Ascending aorta (tissue), 2 donors: ENCODE measurements at regions not wholly inside any gene's neighbourhood (a gene's known extent, or its start where the extent isn't known, plus 50 kb on each side); places are given as distances from the start of the nearest gene placed in this dataset.

Source experiments
- DNase-seq, 2 donors: peaks; one replicate each; pipeline ENCODE4 v3.0.0-alpha.2; 2019; ENCODE audit warnings: low spot score in 2 of 2
- H3K27ac ChIP-seq, 2 donors: fragments of 200-600 bp; sonication (generic); one replicate each; pipeline ENCODE4 v1.5.1; 2016 to 2017; ENCODE audit warnings: mild to moderate bottlenecking in 1 of 2
- H3K27me3 ChIP-seq: fragments of 200-600 bp; sonication (generic); one replicate; pipeline ENCODE4 v1.5.1; 2017
- H3K36me3 ChIP-seq, 2 donors: fragments of 200-600 bp; sonication (generic); one replicate each; pipeline ENCODE4 v1.5.1; 2016
- H3K4me1 ChIP-seq, 2 donors: fragments of 200-600 bp; sonication (generic); one replicate each; pipeline ENCODE4 v1.5.1; 2016 to 2017; ENCODE audit warnings: mild to moderate bottlenecking in 1 of 2
- H3K4me3 ChIP-seq, 2 donors: fragments of 200-600 bp; sonication (generic); one replicate each; pipeline ENCODE4 v1.5.1; 2016 to 2017; ENCODE audit warnings: mild to moderate bottlenecking in 1 of 2
- H3K9me3 ChIP-seq, 2 donors: fragments of 200-600 bp; sonication (generic); one replicate each; pipeline ENCODE4 v1.5.1; 2016
- CTCF ChIP-seq, 3 experiments: fragments of 200-600 bp in 2 of 3; fragments of 450-650 bp in 1 of 3; sonication (generic) in 2 of 3; IDR thresholded peaks; one replicate each; pipeline ENCODE4 v1.5.1; 2016 to 2019; ENCODE audit warnings: antibody characterized with exemption in 3 of 3, mild to moderate bottlenecking in 1 of 3, moderate library complexity in 1 of 3
- intact Hi-C: fragments of 100-400 bp; cut with DNase I; formaldehyde crosslinking; loops from one replicate; pipeline ENCODE4 v1.15.1; 2023

GRCh38 chr3:74338998-74339397 is 275.5 kb downstream of the CNTN3 start:
- TF ChIP-seq CTCF (IDR thresholded peaks at IDR 0.05), result no peak
- Histone ChIP-seq H3K36me3 (peaks cover 0 to 9% of the 10 kb centered on the region in 2 donors), H3K27ac (no peak overlapping the region), H3K4me1 (no peaks in the 10 kb centered on the region), H3K9me3 (no peaks in the 10 kb centered on the region), H3K27me3 (no peaks in the 10 kb centered on the region), H3K4me3 (no peak overlapping the region)
- intact Hi-C loops, result no loop called here
- no peak for DNase-seq

- H3K4me3 ChIP-seq, result no peak overlapping the region
- peaks cover 2 to 12% of the 10 kb centered on the region in 2 donors for H3K36me3 ChIP-seq
- TF ChIP-seq CTCF (IDR thresholded peaks at IDR 0.05), result no peak
- H3K9me3 ChIP-seq, result no peaks in the 10 kb centered on the region
- no peaks in the 10 kb centered on the region for H3K27me3 ChIP-seq
- H3K27ac ChIP-seq, result no peak overlapping the region
- H3K4me1 ChIP-seq, result no peaks in the 10 kb centered on the region
- DNase-seq, result no peak
- intact Hi-C loops, result no loop called here
Measured at GRCh38 chr3:74332165-74332564, 282.3 kb downstream of the CNTN3 start.

- no peak for TF ChIP-seq CTCF (IDR thresholded peaks at IDR 0.05)
- Histone ChIP-seq H3K9me3 (no peaks in the 10 kb centered on the region), H3K36me3 (peaks cover 2 to 12% of the 10 kb centered on the region in 2 donors), H3K27me3 (no peaks in the 10 kb centered on the region), H3K27ac (no peak overlapping the region), H3K4me3 (no peak overlapping the region), H3K4me1 (no peaks in the 10 kb centered on the region)
- no peak for DNase-seq
- intact Hi-C loops, result no loop called here
Measured at GRCh38 chr3:74331711-74332110, 282.7 kb downstream of the CNTN3 start.

GRCh38 chr3:74329096-74329495 is 285.4 kb downstream of the CNTN3 start:
- no peak for DNase-seq
- Histone ChIP-seq H3K4me3 (no peak overlapping the region), H3K4me1 (no peaks in the 10 kb centered on the region), H3K9me3 (no peaks in the 10 kb centered on the region), H3K27me3 (no peaks in the 10 kb centered on the region), H3K27ac (no peak overlapping the region), H3K36me3 (peaks cover 2 to 4% of the 10 kb centered on the region in 2 donors)
- intact Hi-C loops, result no loop called here
- no peak for TF ChIP-seq CTCF (IDR thresholded peaks at IDR 0.05)

GRCh38 chr3:74328435-74328834 is 286.0 kb downstream of the CNTN3 start:
- Histone ChIP-seq H3K4me1 (no peaks in the 10 kb centered on the region), H3K27ac (no peak overlapping the region), H3K4me3 (no peak overlapping the region), H3K9me3 (no peaks in the 10 kb centered on the region), H3K36me3 (peaks cover 0 to 2% of the 10 kb centered on the region in 2 donors), H3K27me3 (no peaks in the 10 kb centered on the region)
- DNase-seq, result no peak
- intact Hi-C loops, result no loop called here
- TF ChIP-seq CTCF (IDR thresholded peaks at IDR 0.05), result no peak

GRCh38 chr3:74315291-74315690 is 299.2 kb downstream of the CNTN3 start:
- no peak overlapping the region for H3K27ac ChIP-seq
- no peaks in the 10 kb centered on the region for H3K4me1 ChIP-seq
- no peaks in the 10 kb centered on the region for H3K36me3 ChIP-seq
- H3K9me3 ChIP-seq, result peaks cover 0 to 12% of the 10 kb centered on the region in 2 donors
- no peaks in the 10 kb centered on the region for H3K27me3 ChIP-seq
- no peak overlapping the region for H3K4me3 ChIP-seq
- no peak for TF ChIP-seq CTCF (IDR thresholded peaks at IDR 0.05)
- DNase-seq, result no peak
- intact Hi-C loops, result no loop called here
